PC-9 (cell line): ENCODE measurements at regions not wholly inside any gene's neighbourhood (a gene's known extent, or its start where the extent isn't known, plus 50 kb on each side); places are given as distances from the start of the nearest gene placed in this dataset.

Source experiments
- CTCF ChIP-seq: fragments of 200-600 bp; sonication (generic); conservative IDR thresholded peaks from 2 replicates; pipeline ENCODE4 v1.6.1; 2017; ENCODE audit warnings: mixed run types, antibody characterized with exemption, mild to moderate bottlenecking, moderate library complexity
- EZH2 ChIP-seq: fragments of 200-600 bp; sonication (generic); IDR thresholded peaks from 2 replicates; pipeline ENCODE4 v1.8.0; 2017; ENCODE audit warnings: antibody characterized with exemption, low read depth

GRCh38 chr2:66264354-66264753, 170.6 kb upstream of the MEIS1 start:
- TF ChIP-seq CTCF (no peak), EZH2 (no peak)
